Mesenchymal stem cell (in vitro differentiated cells and primary cell): ENCODE measurements at regions not wholly inside any gene's neighbourhood (a gene's known extent, or its start where the extent isn't known, plus 50 kb on each side); places are given as distances from the start of the nearest gene placed in this dataset.
"Not testable (repeated sequence)": the region's sequence is repeated elsewhere in the genome, so short reads cannot be mapped to it uniquely, and the experiment has no call there.

Experiments used
- DNase-seq: peaks from one replicate; pipeline ENCODE4 v3.0.0-alpha.2; 2013
- H2AFZ ChIP-seq: one replicate; pipeline ENCODE4 v1.6.1; 2013; ENCODE audit warnings: low read depth, mild to moderate bottlenecking, control low read depth, inconsistent platforms, low read length, moderate library complexity
- H2AK5ac ChIP-seq: 2 replicates; pipeline ENCODE4 v1.6.1; 2013; ENCODE audit warnings: low read length, moderate library complexity, mild to moderate bottlenecking, inconsistent platforms; ENCODE audit not compliant: severe bottlenecking
- H2BK120ac ChIP-seq: one replicate; pipeline ENCODE4 v1.6.1; 2013; ENCODE audit warnings: low read depth, mild to moderate bottlenecking, inconsistent platforms, low read length, moderate library complexity
- H2BK12ac ChIP-seq, 2 experiments: one replicate each; pipeline ENCODE4 v1.6.1; 2013; ENCODE audit warnings: inconsistent platforms in 2 of 2, low read length in 2 of 2, mild to moderate bottlenecking in 2 of 2, moderate library complexity in 2 of 2, control low read depth in 1 of 2
- H2BK15ac ChIP-seq: one replicate; pipeline ENCODE4 v1.6.1; 2013; ENCODE audit warnings: mild to moderate bottlenecking, low read depth, inconsistent platforms; ENCODE audit not compliant: poor library complexity, severe bottlenecking
- H2BK5ac ChIP-seq: 2 replicates; pipeline ENCODE4 v1.6.1; 2013; ENCODE audit warnings: low read depth, mild to moderate bottlenecking, low read length, control low read depth, inconsistent platforms; ENCODE audit not compliant: poor library complexity, severe bottlenecking
- H3K14ac ChIP-seq, 2 experiments: one replicate each; pipeline ENCODE4 v1.6.1; 2013; ENCODE audit warnings: inconsistent platforms in 2 of 2, low read length in 2 of 2, control low read depth in 1 of 2, mild to moderate bottlenecking in 1 of 2, moderate library complexity in 1 of 2
- H3K18ac ChIP-seq, 2 experiments: one replicate each; pipeline ENCODE4 v1.6.1; 2013; ENCODE audit warnings: inconsistent platforms in 2 of 2, low read length in 2 of 2, control low read depth in 1 of 2, low read depth in 1 of 2, mild to moderate bottlenecking in 1 of 2
- H3K23ac ChIP-seq, 2 experiments: one replicate each; pipeline ENCODE4 v1.6.1; 2013; ENCODE audit warnings: inconsistent platforms in 2 of 2, low read length in 2 of 2, mild to moderate bottlenecking in 2 of 2, moderate library complexity in 2 of 2, control low read depth in 1 of 2
- H3K27ac ChIP-seq: 2 replicates; pipeline ENCODE4 v1.5.1; 2013; ENCODE audit warnings: mild to moderate bottlenecking, moderate library complexity, low read length, control low read depth, inconsistent platforms; ENCODE audit not compliant: poor library complexity, severe bottlenecking
- H3K27me3 ChIP-seq, 2 experiments: 2 replicates each; pipeline versions ENCODE4 v1.6.1 to v1.7.0; 2013; ENCODE audit warnings: low read length in 2 of 2, mild to moderate bottlenecking in 2 of 2, moderate library complexity in 2 of 2, control low read depth in 1 of 2, inconsistent platforms in 1 of 2; ENCODE audit not compliant: control insufficient read depth in 1 of 2, insufficient read depth in 1 of 2
- H3K36me3 ChIP-seq, 2 experiments: 2 replicates each; pipeline versions ENCODE4 v1.6.1 to v1.7.0; 2013; ENCODE audit warnings: low read length in 2 of 2, control low read depth in 1 of 2, inconsistent platforms in 1 of 2, low read depth in 1 of 2, mild to moderate bottlenecking in 1 of 2; ENCODE audit not compliant: insufficient read depth in 2 of 2, control insufficient read depth in 1 of 2
- H3K4ac ChIP-seq, 2 experiments: one replicate each; pipeline ENCODE4 v1.6.1; 2013; ENCODE audit warnings: inconsistent platforms in 2 of 2, low read length in 2 of 2, mild to moderate bottlenecking in 2 of 2, moderate library complexity in 2 of 2, control low read depth in 1 of 2, low read depth in 1 of 2
- H3K4me1 ChIP-seq: 2 replicates; pipeline ENCODE4 v1.6.1; 2013; ENCODE audit warnings: low read depth, low read length, control low read depth; ENCODE audit not compliant: control insufficient read depth, insufficient read depth
- H3K4me2 ChIP-seq: 2 replicates; pipeline ENCODE4 v1.6.1; 2013; ENCODE audit warnings: low read length, mild to moderate bottlenecking, inconsistent platforms; ENCODE audit not compliant: poor library complexity, severe bottlenecking
- H3K4me3 ChIP-seq, 2 experiments: 2 replicates each; pipeline versions ENCODE4 v1.5.1 to v1.7.0; 2013; ENCODE audit warnings: low read length in 2 of 2, mild to moderate bottlenecking in 2 of 2, control low read depth in 1 of 2, low read depth in 1 of 2; ENCODE audit not compliant: insufficient read depth in 1 of 2
- H3K79me1 ChIP-seq: replicated peaks from 2 replicates; pipeline ENCODE4 v1.6.1; 2013; ENCODE audit warnings: mild to moderate bottlenecking, control low read depth, low read length, inconsistent platforms; ENCODE audit not compliant: poor library complexity, severe bottlenecking
- H3K9ac ChIP-seq: 2 replicates; pipeline ENCODE4 v1.7.0; 2013; ENCODE audit warnings: mild to moderate bottlenecking, low read length, moderate library complexity
- H3K9me3 ChIP-seq: 2 replicates; pipeline ENCODE4 v1.7.0; 2013; ENCODE audit warnings: mild to moderate bottlenecking, low read length; ENCODE audit not compliant: control insufficient read depth
- H4K8ac ChIP-seq: one replicate; pipeline ENCODE4 v1.6.1; 2013; ENCODE audit warnings: inconsistent platforms, mild to moderate bottlenecking, low read length, moderate library complexity
- H4K91ac ChIP-seq: one replicate; pipeline ENCODE4 v1.6.1; 2013; ENCODE audit warnings: mild to moderate bottlenecking, low read length, inconsistent platforms
- WGBS: methylation state at CpG from one replicate; pipeline ENCODE4 v1.1.7; 2013; ENCODE audit warnings: mixed read lengths; 5-methylcytosine and 5-hydroxymethylcytosine counted together

DNA sequence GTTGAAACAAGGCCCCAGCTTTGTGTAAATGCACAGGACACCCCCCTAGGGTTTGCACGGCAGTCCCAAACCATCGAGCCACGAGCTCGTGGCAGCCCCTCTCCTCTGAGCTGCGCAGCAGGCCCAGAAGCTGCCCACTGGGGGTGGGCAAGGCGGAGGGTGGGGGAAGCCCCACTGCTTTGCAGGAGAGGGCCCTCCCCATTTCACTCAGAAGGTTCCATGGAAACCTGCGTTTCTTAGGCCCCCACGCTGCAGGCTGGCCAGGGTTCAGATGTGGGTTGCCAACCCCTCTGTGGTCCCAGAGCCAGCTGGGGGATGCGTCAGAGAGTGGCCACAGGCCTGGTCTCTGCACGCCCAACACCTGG, 303.2 kb downstream of the CCDC74A start:
- not testable (repeated sequence) for H3K4me1 ChIP-seq, H3K36me3 ChIP-seq, H4K91ac ChIP-seq, H3K27ac ChIP-seq, H2BK15ac ChIP-seq, H3K18ac ChIP-seq, DNase-seq, H2BK12ac ChIP-seq, H3K27me3 ChIP-seq, H3K4me2 ChIP-seq, H4K8ac ChIP-seq, H2BK120ac ChIP-seq, H3K9ac ChIP-seq, H2AK5ac ChIP-seq, H2BK5ac ChIP-seq, H3K4ac ChIP-seq, H3K23ac ChIP-seq, H3K79me1 ChIP-seq, H3K4me3 ChIP-seq, H3K9me3 ChIP-seq, H2AFZ ChIP-seq, H3K14ac ChIP-seq
- 82% methylated on average over 9 of the region's 10 CpGs for WGBS

DNA sequence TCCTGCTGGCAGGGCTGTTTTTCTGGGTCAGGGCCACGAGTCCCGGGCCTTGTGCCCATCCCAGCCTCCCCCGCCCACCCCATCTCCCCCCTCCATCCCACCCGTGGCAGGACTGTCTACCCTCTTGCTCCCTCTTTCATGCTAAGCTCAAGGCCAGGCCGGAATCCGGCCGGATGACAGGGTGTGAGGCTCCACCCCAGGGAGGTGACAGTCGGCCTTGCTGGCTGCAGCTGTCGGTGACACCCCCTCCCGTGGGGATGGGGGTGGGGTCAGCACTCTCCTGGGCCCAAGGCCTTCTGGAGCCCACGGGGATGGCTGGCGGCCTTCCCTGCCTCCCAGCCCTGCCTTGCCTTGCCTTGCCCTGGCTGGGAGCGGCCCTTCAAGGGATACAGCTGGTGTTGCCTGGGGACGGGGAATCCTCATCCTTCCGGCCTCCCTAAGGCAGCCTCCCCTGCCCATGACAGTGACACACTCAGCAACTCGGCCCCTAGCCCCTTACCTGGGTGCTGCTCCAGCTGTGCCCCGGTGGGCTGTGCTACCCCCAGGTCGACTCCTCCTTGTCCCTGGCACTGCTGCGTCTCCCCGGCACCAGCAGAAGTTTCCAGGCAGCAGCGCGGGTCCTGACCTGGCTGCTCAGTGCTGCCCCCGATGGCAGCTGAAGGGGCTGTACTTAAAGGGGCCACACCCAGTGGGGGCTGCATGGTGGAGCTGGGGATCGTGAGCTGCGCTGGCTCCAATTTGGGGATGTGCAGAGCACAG, 303.9 kb downstream of the CCDC74A start:
- not testable (repeated sequence) for H2BK15ac ChIP-seq, H4K8ac ChIP-seq, H2BK120ac ChIP-seq, H3K4ac ChIP-seq, H2AK5ac ChIP-seq, H3K14ac ChIP-seq, DNase-seq, H2BK12ac ChIP-seq, H3K18ac ChIP-seq, H2AFZ ChIP-seq, H3K23ac ChIP-seq, H3K9me3 ChIP-seq, H4K91ac ChIP-seq, H3K36me3 ChIP-seq, H3K4me3 ChIP-seq, H3K27me3 ChIP-seq, H3K4me1 ChIP-seq, H2BK5ac ChIP-seq, H3K27ac ChIP-seq, H3K4me2 ChIP-seq, H3K9ac ChIP-seq, H3K79me1 ChIP-seq
- WGBS = 68% methylated on average over 17 of the region's 25 CpGs

DNA sequence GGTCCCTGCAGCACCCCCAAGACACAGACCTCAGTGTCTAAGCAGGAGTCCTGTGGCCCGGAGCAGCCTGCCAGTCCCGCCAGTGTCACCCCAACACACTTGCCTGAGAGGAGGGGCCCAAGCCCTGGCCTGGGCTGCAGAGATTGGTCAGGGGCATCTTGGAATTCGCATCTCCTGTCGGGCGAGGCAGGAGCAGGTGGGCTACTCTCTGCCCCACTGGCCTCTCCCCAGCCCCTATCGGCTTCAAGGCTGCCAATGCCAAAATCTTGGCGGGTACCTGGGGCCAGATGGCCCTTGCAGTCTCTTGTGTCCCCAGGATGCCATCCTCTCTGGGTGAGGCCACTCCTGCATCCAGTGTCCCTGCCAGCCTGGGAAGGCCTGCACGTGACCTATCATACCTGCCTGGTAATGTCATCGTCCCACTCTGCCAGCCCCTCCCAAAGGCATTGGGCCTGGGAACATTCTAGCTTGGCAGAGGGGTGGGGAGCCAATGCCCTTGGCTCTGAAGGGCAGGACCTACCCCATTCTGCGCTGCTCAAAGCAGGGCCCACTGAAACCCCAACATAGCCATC, 304.6 kb downstream of the CCDC74A start:
- H4K91ac ChIP-seq, H3K4me2 ChIP-seq, H3K79me1 ChIP-seq, H2BK5ac ChIP-seq, DNase-seq, H3K18ac ChIP-seq, H3K36me3 ChIP-seq, H3K4ac ChIP-seq, H3K27ac ChIP-seq, H3K23ac ChIP-seq, H2AK5ac ChIP-seq, H3K9ac ChIP-seq, H2BK15ac ChIP-seq, H4K8ac ChIP-seq, H2AFZ ChIP-seq, H3K14ac ChIP-seq, H3K9me3 ChIP-seq, H3K4me1 ChIP-seq, H3K4me3 ChIP-seq, H2BK120ac ChIP-seq, H2BK12ac ChIP-seq, H3K27me3 ChIP-seq: not testable (repeated sequence)
- 87% methylated on average over 9 of the region's 10 CpGs for WGBS

DNA sequence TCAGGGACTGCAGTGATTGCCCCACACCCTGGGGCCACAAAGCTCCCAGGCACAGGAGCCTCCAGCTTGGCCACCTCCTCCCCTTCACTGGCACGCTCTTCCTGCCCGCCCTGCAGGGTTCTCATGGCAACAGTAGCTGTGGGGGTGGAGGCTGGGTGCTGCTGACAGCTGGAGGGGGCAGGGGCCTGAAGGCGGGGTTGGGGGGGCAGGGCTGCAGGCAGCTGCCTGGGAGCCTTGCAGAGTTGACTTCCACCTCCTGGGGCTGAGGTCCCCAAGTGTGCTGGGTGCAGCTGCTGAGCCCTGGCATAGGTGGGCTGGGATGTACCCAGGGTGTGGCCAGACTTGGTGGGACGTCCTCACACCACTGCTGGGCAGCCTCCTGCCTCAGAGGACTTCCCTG, 305.2 kb downstream of the CCDC74A start:
- not testable (repeated sequence) for H3K23ac ChIP-seq, H4K91ac ChIP-seq, H3K4ac ChIP-seq, H2AFZ ChIP-seq, H3K36me3 ChIP-seq, H2BK120ac ChIP-seq, H3K9ac ChIP-seq, H2BK5ac ChIP-seq, H2BK15ac ChIP-seq, H3K79me1 ChIP-seq, H4K8ac ChIP-seq, H2BK12ac ChIP-seq, H3K4me3 ChIP-seq, H3K9me3 ChIP-seq, H3K27me3 ChIP-seq, H3K27ac ChIP-seq, DNase-seq, H3K4me1 ChIP-seq, H3K18ac ChIP-seq, H3K14ac ChIP-seq, H3K4me2 ChIP-seq, H2AK5ac ChIP-seq
- whole genome bisulfite sequencing = 85% methylated on average over 3 of the region's 4 CpGs
